ENCODE measurements at regions not wholly inside any gene's neighbourhood (a gene's known extent, or its start where the extent isn't known, plus 50 kb on each side); places are given as distances from the start of the nearest gene placed in this dataset.

DNA sequence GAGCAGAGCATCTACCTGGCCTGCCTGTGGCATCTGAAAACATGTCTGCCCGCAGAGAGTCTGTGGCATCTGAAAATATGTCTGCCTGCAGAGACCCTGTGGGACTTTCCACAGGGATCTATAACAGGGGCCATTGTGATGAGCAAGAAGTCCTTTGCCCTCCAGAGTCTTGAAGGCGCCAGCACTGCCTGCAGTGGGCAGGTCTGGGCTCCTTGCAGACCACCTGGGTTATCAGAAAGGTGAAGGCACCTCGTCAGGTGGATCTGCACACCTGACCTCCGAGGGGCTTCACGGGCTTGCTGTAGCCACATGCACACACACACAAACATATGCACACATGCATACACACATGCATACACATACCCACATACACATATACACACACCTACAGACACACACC is 189.5 kb upstream of the HDAC4 start:
- TF ChIP-seq, protein P1, sequence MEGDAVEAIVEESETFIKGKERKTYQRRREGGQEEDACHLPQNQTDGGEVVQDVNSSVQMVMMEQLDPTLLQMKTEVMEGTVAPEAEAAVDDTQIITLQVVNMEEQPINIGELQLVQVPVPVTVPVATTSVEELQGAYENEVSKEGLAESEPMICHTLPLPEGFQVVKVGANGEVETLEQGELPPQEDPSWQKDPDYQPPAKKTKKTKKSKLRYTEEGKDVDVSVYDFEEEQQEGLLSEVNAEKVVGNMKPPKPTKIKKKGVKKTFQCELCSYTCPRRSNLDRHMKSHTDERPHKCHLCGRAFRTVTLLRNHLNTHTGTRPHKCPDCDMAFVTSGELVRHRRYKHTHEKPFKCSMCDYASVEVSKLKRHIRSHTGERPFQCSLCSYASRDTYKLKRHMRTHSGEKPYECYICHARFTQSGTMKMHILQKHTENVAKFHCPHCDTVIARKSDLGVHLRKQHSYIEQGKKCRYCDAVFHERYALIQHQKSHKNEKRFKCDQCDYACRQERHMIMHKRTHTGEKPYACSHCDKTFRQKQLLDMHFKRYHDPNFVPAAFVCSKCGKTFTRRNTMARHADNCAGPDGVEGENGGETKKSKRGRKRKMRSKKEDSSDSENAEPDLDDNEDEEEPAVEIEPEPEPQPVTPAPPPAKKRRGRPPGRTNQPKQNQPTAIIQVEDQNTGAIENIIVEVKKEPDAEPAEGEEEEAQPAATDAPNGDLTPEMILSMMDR (conservative IDR thresholded peaks at IDR 0.05 in 1 of 2, IDR thresholded peaks at IDR 0.05 in 1 of 2; ENCODE audit: low read depth in 1 of 2, low read length in 2 of 2), result no peak
- no peak for TF ChIP-seq EZH2 (IDR thresholded peaks at IDR 0.05; ENCODE audit: low read length, missing control alignments)
